ENCODE measurements at regions not wholly inside any gene's neighbourhood (a gene's known extent, or its start where the extent isn't known, plus 50 kb on each side); places are given as distances from the start of the nearest gene placed in this dataset.
"Not testable (repeated sequence)": the region's sequence is repeated elsewhere in the genome, so short reads cannot be mapped to it uniquely, and the experiment has no call there.

GRCh38 chr5:39622281-39622680 lies 197.5 kb upstream of the DAB2 start:
- TF ChIP-seq CTCF (IDR thresholded peaks at IDR 0.05; ENCODE audit: control extremely low read depth, extremely low read depth) = no peak
- DNase-seq (no peak), ATAC-seq (ENCODE audit: insufficient read depth, low FRiP score) (no peak)
- 87 to 94% methylated on average over 6 of the region's 6 CpGs for WGBS, 2 donors
- Histone ChIP-seq H3K9ac (ENCODE audit: insufficient read depth in 1 of 2, low read length in 2 of 2) (no peak overlapping the region), H3K9me3 (ENCODE audit: control insufficient read depth in 4 of 4, insufficient read depth in 3 of 4, low read length in 3 of 4) (no peaks in the 10 kb centered on the region), H3K4me3 (no peak overlapping the region), H3K4me1 (ENCODE audit: control insufficient read depth in 5 of 5, insufficient read depth in 5 of 5, low read length in 5 of 5) (peaks cover 0 to 3% (median 0%) of the 10 kb centered on the region in 5 donors), H3K27me3 (ENCODE audit: control insufficient read depth in 3 of 3, insufficient read depth in 3 of 3, low read length in 2 of 3) (no peaks in the 10 kb centered on the region), H3K27ac (ENCODE audit: low read depth in 1 of 2, low read length in 1 of 2) (no peak overlapping the region), H3K36me3 (ENCODE audit: control insufficient read depth in 4 of 4, insufficient read depth in 4 of 4, low read length in 4 of 4) (no peaks in the 10 kb centered on the region)

GRCh38 chr5:39619168-39619818 lies 194.5 kb upstream of the DAB2 start:
- Histone ChIP-seq H3K4me3 (no peak overlapping the region), H3K27me3 (ENCODE audit: control insufficient read depth in 3 of 3, insufficient read depth in 3 of 3, low read length in 2 of 3) (no peaks in the 10 kb centered on the region), H3K9ac (ENCODE audit: insufficient read depth in 1 of 2, low read length in 2 of 2) (no peak overlapping the region), H3K36me3 (ENCODE audit: control insufficient read depth in 4 of 4, insufficient read depth in 4 of 4, low read length in 4 of 4) (no peaks in the 10 kb centered on the region), H3K9me3 (ENCODE audit: control insufficient read depth in 4 of 4, insufficient read depth in 3 of 4, low read length in 3 of 4) (no peaks in the 10 kb centered on the region), H3K27ac (ENCODE audit: low read depth in 1 of 2, low read length in 1 of 2) (no peak overlapping the region), H3K4me1 (ENCODE audit: control insufficient read depth in 5 of 5, insufficient read depth in 5 of 5, low read length in 5 of 5) (peaks cover 0 to 3% (median 0%) of the 10 kb centered on the region in 5 donors)
- no peak for TF ChIP-seq CTCF (IDR thresholded peaks at IDR 0.05; ENCODE audit: control extremely low read depth, extremely low read depth)
- no peak for DNase-seq
- 83 to 88% methylated on average over 4 of the region's 4 CpGs for WGBS, 2 donors
- no peak for ATAC-seq (ENCODE audit: insufficient read depth, low FRiP score)

DNA sequence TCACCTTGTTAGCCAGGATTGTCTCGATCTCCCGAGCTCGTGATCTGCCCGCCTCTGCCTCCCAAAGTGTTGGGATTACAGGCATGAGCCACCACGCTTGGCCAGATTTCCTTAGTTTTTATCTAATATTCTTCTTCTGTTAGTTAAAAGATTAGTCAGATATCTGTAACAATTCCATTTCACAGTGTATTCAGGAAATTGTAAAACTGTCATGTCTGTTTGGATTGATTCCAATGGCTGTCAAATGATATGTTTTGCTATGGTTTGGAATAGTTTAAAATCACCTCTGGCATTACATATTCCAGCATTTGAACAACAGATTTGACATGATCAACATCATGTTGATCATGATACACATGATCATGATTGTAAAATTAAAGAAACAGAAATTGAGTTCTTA lies 193.6 kb upstream of the DAB2 start:
- H3K4me3 ChIP-seq = no peak overlapping the region
- 89 to 92% methylated on average over 5 of the region's 5 CpGs for WGBS, 2 donors
- no peak for DNase-seq
- H3K27me3 ChIP-seq (ENCODE audit: control insufficient read depth in 3 of 3, insufficient read depth in 3 of 3, low read length in 2 of 3) = no peaks in the 10 kb centered on the region
- H3K4me1 ChIP-seq (ENCODE audit: control insufficient read depth in 5 of 5, insufficient read depth in 5 of 5, low read length in 5 of 5) = peaks cover 0 to 3% (median 0%) of the 10 kb centered on the region in 5 donors
- no peak for TF ChIP-seq CTCF (IDR thresholded peaks at IDR 0.05; ENCODE audit: control extremely low read depth, extremely low read depth)
- H3K9me3 ChIP-seq (ENCODE audit: control insufficient read depth in 4 of 4, insufficient read depth in 3 of 4, low read length in 3 of 4) = no peaks in the 10 kb centered on the region
- no peak overlapping the region for H3K9ac ChIP-seq (ENCODE audit: insufficient read depth in 1 of 2, low read length in 2 of 2)
- ATAC-seq (ENCODE audit: insufficient read depth, low FRiP score) = no peak
- H3K27ac ChIP-seq (ENCODE audit: low read depth in 1 of 2, low read length in 1 of 2) = no peak overlapping the region
- H3K36me3 ChIP-seq (ENCODE audit: control insufficient read depth in 4 of 4, insufficient read depth in 4 of 4, low read length in 4 of 4) = no peaks in the 10 kb centered on the region

DNA sequence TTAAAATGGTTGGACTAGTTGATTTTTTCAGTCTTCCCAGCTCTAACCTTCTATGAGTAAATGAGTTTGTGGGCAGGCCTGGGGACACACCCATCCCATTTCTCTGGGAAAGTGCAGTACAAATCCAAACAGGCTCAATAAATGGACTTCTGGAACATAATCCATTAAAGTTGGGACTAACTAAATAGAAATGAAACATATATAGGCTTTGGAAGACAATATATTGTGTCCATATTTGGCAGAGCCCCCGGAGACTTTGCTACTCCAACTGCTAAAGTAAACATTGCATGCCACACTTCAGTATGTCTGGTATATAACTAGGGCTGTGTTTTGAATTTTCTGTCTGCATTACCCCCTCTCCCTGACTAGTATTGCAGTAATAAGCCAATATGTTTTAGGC lies 191.4 kb upstream of the DAB2 start:
- ATAC-seq (ENCODE audit: insufficient read depth, low FRiP score) = no peak
- WGBS, 2 donors = 40 to 60% methylated on average over 1 of the region's 1 CpG
- no peak for TF ChIP-seq CTCF (IDR thresholded peaks at IDR 0.05; ENCODE audit: control extremely low read depth, extremely low read depth)

GRCh38 chr5:39611076-39611475 lies 186.3 kb upstream of the DAB2 start:
- WGBS, 2 donors = 94 to 98% methylated on average over 11 of the region's 11 CpGs
- DNase-seq; H3K4me3 ChIP-seq; H3K36me3 ChIP-seq (ENCODE audit: control insufficient read depth in 4 of 4, insufficient read depth in 4 of 4, low read length in 4 of 4); H3K27ac ChIP-seq (ENCODE audit: low read depth in 1 of 2, low read length in 1 of 2); H3K9ac ChIP-seq (ENCODE audit: insufficient read depth in 1 of 2, low read length in 2 of 2); H3K27me3 ChIP-seq (ENCODE audit: control insufficient read depth in 3 of 3, insufficient read depth in 3 of 3, low read length in 2 of 3); H3K4me1 ChIP-seq (ENCODE audit: control insufficient read depth in 5 of 5, insufficient read depth in 5 of 5, low read length in 5 of 5); H3K9me3 ChIP-seq (ENCODE audit: control insufficient read depth in 4 of 4, insufficient read depth in 3 of 4, low read length in 3 of 4); ATAC-seq (ENCODE audit: insufficient read depth, low FRiP score): not testable (repeated sequence)

More for the DNA sequence above, 191.4 kb upstream of the DAB2 start:
- no peaks in the 10 kb centered on the region for H3K27me3 ChIP-seq (ENCODE audit: control insufficient read depth in 3 of 3, insufficient read depth in 3 of 3, low read length in 2 of 3)
- no peak overlapping the region for H3K9ac ChIP-seq (ENCODE audit: insufficient read depth in 1 of 2, low read length in 2 of 2)
- no peak overlapping the region for H3K4me3 ChIP-seq
- peak; percentile 48 to 79 (median 77) for DNase-seq
- H3K9me3 ChIP-seq (ENCODE audit: control insufficient read depth in 4 of 4, insufficient read depth in 3 of 4, low read length in 3 of 4) = no peaks in the 10 kb centered on the region
- no peak overlapping the region for H3K27ac ChIP-seq (ENCODE audit: low read depth in 1 of 2, low read length in 1 of 2)
- H3K4me1 ChIP-seq (ENCODE audit: control insufficient read depth in 5 of 5, insufficient read depth in 5 of 5, low read length in 5 of 5) = peaks cover 0 to 3% (median 0%) of the 10 kb centered on the region in 5 donors
- no peaks in the 10 kb centered on the region for H3K36me3 ChIP-seq (ENCODE audit: control insufficient read depth in 4 of 4, insufficient read depth in 4 of 4, low read length in 4 of 4)
